ENCODE measurements at regions not wholly inside any gene's neighbourhood (a gene's known extent, or its start where the extent isn't known, plus 50 kb on each side); places are given as distances from the start of the nearest gene placed in this dataset.
"Not testable (repeated sequence)": the region's sequence is repeated elsewhere in the genome, so short reads cannot be mapped to it uniquely, and the experiment has no call there.

DNA sequence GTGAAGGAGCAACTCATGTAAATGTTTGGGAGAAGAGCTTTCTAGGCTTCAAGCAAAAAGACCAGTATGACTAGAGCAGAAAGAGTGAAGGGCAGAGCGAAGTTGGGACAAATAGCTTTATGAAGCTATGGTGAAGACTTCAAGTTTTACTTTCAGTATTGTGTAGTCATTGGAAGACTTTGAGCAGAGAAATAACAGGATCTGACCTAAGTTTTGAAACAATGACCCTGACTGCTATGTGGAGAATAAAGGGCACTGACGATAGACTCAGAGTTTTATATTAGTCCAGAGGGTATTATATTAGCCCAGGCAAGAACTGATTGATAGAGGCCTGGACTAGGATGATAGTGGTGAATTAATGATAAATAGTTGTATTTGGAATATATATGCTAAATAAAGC is 187.3 kb downstream of the KTN1 start:
- DNase-seq (ENCODE audit: low read depth, low spot score), result no peak

DNA sequence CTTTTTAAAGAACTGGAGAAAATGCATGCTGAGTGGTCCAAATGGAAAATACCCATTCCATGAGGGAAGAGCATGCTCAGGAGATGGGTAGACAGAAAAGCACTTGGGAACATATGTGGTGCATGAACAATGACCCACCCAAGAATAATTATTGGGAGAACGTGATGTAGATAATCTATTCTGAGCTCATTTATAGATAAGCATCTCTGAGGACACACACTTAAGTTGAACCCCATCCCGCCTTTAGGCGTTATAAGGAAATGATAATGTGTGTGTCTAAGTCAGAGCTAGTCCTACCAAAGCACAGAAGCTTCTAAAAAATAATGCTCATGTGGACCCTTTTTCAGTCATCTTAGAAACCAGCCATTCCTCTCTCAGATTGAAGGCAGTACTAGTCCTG is 189.9 kb downstream of the KTN1 start:
- DNase-seq (ENCODE audit: low read depth, low spot score), result no peak

DNA sequence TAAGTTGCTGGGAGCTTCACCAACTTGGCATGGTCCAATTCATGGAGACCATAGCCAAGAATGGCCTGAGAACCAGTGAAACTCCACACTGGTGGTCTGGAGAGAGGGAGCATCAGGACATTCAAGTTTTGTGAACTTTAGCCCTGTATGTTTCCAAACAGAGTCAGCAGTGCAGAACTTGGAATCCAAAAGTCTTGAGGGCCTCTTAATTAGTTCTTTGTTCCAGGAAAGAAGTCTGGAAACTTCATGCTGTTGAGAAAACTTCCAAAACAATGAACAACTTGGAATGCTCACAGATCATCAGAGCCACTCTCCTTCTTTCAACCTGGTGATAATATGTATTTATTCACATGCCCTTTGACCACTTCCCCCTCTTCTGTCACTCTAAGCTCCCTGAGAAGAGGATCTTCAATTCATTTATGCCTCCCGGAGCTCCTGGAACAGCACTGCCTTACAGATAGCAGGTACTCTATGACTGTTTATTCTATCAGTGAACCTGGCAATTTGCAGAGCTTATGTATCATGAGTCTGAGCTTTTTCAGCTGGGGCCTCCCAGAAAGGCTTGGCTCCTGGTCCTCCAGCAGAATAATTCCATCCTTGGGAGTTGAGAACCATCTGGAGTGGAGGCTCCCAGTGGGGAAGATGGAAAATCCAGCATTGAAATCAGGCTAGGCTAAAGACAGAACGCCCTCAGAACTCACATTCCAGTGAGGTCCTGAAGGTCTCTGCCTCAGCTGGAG is 191.4 kb downstream of the KTN1 start:
- DNase-seq (ENCODE audit: low read depth, low spot score), result no peak

DNA sequence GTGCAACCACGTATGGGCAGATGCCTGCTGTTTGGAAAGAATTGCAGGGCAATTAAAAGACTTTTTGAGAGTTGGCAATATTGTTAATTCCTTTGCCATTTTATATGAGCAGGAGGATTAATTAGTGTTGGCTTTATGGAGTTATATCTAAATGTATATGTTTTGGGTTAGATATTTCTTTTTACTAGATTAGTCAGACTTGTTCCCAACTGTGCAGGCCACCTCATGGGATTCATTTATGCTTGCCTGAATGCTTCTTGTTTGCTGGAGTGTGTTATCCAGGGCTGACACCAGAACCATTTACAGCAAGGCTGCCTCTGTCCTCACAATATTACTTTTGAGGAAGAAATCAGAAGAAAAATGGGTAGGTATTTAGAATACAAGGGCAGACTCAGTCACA is 192.5 kb downstream of the KTN1 start:
- no peak for DNase-seq (ENCODE audit: low read depth, low spot score)

DNA sequence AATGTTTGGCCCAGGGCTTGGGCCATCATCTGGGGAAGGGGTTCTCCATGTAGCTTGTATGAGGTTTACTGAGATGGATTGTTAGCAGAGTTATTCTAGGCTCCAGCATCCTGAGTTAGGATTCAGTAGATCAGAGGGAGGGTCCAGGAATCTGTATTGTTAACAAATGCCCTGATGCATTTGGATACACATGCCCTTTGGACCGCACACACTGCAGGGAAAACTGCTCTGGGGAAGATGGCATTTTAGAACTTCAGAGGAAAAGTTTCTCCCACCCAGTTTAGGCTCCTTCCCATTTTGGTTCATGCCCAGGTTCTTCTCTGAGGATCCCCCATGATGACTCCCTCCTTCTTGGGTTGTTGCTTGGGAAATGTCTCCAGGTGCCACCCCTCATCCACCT is 193.3 kb downstream of the KTN1 start:
- DNase-seq (ENCODE audit: low read depth, low spot score), result no peak

DNA sequence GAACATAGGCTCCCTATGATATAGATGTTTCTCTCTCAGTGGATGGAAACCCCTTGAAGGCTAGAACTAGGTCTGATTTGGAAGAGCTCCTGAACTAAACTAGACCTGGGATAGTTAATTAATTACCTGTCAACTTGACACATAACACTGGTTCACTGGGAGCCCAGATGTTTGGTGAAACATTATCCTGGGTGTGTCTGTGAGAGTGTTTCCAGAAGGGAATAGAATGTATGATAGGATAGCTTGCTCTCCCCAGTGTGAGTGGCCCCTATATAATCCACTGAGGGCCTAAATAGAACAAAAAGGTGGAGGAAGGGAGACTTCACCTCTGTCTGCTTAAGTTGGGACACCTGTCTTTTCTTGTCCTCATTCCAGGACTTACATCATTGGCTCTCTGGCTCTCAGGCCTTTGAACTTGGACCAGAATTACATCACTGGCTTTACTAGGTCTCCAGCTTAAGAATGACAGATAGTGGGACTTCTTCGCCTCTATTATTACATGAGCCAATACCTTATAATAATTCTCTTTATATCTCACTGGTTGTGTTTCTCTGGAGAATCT is 194.1 kb downstream of the KTN1 start:
- DNase-seq (ENCODE audit: low read depth, low spot score), result no peak

DNA sequence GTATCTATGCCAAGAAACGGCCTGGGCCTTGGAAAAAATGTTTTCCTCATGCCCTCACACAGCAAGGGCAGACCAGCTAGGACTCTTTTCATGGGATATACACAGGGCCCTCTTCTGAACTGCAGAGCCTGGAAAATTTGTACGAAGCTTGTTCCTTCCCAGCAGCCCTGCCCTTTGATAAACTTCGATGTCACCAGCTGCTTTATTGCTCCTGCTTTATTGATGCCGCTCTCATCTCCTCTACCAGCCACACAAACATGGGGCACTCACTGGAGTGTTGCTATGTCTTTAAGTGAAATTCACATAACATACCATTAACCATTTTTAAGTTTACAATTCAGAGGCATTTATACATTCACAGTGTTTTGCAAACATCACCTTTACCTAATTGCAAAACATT is 197.9 kb downstream of the KTN1 start:
- no peak for DNase-seq (ENCODE audit: low read depth, low spot score)

DNA sequence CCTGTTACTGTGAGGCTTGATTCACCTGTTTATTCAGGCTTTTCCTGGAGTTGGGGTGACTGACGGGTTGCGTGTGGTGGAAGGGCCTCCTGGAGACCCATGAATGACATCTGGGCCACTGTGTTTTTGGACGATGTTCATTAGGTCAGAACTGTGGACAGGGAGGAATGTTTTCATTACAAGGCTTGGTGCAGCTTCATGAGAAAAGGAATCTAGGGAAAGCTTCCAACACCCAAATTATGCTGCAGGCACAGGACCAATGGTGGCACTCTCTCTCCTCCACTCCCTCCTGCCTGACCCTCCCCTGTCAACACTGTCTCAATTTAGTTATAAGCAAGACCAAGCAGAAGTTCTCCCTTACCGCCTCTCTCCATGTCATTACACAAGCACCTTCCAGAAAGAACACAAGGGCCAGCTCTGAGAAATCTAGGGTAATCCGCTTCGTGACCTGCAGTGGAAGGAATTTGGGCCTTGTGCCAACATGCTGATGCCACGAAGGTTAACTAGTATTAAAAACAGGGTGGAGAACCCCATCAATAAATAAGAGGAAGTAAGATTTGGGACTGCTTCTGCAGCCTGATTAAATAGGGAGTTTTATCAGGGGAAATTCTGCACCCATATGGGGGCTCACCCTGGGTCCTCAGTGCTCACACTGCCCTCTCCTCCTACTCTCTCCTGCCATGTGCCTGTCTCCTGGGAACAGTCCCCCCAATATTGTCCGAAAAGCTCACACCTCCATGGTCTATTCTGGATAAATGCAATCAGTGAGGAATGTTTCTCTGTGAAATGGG is 200.3 kb downstream of the KTN1 start:
- DNase-seq (ENCODE audit: low read depth, low spot score), result no peak

DNA sequence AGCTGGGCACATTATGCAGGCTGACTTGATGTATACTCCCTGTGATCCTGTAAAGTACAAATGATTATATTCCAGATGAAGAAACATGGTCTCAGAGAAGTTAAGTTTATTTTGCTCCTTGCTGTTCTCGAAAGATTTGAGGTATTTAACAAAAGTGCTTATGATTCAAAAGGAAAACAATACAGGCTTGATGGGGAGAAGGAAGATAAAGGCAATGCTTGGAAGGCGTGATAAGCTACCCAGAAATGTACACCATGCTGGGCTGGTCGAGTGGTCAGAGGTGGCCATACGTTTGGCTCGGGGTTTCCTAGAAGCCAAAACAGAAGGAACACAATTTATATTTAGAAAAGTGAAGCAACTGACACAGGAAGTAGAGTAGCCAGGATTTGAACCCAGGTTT is 201.0 kb downstream of the KTN1 start:
- no peak for DNase-seq (ENCODE audit: low read depth, low spot score)

DNA sequence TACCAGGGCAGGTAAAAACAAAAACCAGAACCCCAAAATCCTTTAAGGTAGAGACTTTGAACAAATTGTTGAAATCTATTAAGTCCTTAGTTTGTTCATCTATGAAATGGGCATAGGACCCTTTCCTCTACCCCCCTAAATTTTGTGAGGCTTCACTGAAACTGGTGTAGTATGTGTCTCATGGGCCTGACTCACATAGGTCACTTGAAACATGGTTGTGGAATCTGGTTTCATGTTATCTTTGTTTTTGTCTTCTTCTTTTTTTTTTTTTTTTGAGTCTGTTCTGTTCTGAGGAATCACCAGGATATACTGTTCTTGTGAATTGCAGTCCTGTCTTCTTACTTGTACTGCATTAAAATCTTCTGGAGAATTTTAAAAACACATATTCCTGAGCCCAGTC is 202.2 kb downstream of the KTN1 start:
- DNase-seq (ENCODE audit: low read depth, low spot score), result no peak

DNA sequence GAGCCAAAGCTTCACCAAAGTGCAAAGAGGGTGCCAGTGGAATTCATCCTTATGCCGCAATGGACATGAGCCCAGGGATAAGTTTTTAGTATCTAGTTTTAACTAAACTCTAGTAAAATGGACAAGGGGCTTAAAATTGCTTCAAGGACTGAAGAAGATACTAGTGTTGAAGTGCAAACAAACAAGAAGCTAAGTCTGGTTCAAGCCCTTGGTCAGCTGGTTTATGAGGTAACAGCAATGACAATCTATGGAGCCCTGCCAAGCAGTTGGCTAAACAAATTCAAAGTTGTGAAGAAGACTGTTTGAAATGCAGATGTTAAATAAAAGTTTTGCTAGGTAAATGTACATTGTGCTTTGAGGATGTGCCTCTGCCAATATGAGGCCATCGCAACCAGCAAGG is 209.4 kb downstream of the KTN1 start:
- no peak for DNase-seq (ENCODE audit: low read depth, low spot score)

DNA sequence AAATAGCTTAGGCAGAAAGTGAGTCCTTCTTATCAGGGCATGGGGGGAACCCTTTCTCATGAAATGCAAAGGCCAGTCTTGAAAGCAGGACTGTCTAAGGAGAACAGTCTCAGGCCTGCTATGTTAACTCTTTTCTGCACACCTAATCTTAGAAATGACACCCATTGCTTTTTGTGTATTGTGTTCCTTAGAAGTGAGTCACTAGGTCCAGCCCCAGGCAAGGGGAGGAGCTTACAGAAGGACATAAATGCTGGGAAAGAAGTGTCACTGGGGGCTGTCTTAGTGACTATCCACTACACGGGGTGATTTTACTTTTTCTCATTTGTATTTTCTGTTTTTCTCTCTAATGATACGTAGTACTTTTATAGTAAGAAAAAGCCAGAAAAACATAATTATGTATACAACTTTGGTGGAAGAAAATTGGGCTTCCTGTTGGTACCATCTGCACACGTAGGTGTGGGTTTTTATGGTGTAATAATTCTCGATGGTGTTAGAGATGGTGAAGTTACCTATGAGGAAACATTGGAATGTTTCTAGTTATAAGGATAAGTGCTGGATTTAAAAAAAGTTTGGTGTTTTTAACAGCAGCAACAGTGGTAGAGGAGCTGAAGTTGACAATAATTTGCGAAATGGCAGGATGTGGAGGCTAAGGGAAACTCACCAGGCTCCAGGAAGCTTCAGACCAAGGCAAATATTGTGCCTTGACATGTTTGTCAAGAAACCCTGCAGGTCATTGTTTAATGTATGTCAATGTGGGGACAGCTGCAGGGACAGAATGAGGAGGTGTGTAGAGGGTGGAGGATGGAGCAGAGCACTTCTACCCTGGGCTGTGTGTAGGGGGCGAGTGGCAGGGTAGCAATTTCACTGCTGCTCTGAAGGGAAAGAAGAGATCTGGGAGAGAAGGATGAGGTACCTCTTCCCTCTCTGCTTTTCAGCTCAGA is 214.9 kb downstream of the KTN1 start:
- no peak for DNase-seq (ENCODE audit: low read depth, low spot score)

DNA sequence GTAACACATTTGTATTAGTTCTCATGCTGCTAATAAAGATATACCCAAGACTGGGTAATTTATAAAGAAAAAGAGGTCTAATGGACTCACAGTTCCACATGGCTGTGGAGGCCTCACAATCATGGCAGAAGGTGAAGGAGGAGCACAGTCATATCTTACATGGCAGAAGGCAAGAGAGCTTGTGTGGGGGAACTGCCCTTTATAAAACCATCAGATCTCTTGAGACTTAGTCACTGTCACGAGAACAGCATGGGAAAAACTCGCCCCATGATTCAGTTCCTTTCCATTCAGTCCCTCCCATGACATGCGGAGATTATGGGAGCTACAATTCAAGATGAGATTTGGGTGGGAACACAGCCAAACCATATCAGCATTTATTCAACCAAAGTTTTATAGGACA is 216.5 kb downstream of the KTN1 start:
- DNase-seq (ENCODE audit: low read depth, low spot score), result not testable (repeated sequence)

DNA sequence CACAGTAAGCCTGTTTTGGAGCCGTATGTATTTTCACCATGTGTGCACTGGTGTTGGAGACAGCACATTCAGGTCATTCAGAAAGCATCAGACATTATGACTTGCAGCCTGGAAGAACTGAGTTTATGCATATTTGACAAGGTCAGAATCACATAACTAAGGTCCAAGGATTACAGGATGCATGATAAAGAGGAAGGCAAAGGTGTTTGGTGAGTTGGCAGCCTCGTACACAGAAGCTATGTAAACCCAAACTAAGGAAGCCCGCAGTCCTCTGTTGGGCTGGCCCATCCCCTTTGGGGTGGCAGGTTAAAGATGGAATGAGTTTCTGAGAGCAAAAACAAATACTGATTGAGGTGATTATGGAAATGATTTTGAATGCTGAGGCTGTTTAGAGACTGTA is 218.4 kb downstream of the KTN1 start:
- DNase-seq (ENCODE audit: low read depth, low spot score), result no peak

DNA sequence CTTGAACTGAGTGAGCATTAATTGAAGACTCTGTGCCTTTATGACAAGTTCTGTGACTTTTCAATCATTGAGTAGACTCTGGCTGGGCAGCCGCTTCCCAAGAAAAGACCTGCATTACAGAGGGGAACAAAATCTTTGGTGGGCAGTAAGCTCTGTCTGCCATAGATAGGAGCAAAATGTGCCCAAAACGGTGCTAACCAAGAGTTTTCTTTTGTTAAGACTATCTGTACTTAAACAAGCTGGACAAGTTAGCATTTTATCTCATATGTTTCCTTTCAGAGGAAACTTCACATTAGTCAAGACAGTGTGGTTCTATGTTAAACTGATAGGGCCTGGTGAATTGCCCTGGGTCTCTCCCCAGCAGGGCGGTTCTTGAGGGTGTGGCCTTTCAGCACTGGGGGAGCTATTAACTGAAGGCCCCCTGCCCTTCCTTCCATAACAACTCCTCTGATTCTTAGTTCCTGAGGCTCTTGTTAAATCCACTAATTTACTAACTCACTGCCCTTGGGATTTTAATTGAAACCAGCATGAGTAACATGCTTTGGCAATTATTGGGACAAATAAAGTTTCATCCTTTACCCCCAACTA is 219.6 kb downstream of the KTN1 start:
- no peak for DNase-seq (ENCODE audit: low read depth, low spot score)

DNA sequence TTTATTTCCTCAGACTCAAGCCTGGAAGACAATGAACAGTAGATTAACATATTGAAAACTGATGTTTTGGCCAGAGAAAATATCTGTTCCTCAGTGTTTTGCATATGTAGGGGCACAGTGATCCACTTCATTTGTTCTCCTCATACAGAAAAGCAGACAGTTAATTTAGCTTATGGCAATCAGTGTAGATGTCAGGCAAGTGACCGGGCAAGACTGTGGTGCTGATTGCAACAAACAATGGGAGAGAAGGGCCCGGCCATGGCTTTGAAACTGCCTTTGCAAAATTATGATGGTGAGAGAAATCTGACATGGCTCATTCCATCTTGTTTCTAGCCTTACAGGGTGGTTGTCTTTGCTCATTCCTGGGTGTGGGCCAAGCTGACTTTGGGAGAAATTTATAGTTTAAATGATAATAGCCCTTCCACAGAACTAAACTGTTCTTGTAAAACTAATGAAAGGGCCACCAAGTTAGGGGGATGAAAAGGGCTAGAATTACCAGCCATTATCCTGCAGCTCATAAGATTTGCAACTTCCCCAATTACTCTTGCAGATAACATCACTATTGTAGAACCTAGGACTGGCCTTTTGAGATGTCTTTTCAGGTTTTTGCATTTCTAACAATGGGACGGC is 220.3 kb downstream of the KTN1 start:
- DNase-seq (ENCODE audit: low read depth, low spot score), result no peak

DNA sequence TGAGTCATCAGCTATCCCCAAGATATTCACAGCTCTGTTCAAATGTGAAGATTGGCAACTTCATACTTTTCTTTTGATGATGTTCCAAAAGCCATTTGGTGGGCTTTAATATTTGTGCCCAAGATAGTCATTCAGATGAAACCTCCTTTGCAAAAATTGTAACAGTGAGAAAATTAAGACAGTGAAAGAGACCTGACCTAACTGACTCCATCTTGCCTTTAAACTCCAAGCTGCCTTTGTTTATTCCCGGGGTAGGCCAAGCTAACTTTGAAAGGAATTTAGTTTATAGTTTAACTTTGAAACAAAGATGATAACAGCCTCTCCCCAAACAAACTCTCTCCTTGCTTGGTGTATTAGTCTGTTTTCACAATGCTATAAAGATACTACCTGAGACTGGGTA is 221.1 kb downstream of the KTN1 start:
- DNase-seq (ENCODE audit: low read depth, low spot score), result no peak

DNA sequence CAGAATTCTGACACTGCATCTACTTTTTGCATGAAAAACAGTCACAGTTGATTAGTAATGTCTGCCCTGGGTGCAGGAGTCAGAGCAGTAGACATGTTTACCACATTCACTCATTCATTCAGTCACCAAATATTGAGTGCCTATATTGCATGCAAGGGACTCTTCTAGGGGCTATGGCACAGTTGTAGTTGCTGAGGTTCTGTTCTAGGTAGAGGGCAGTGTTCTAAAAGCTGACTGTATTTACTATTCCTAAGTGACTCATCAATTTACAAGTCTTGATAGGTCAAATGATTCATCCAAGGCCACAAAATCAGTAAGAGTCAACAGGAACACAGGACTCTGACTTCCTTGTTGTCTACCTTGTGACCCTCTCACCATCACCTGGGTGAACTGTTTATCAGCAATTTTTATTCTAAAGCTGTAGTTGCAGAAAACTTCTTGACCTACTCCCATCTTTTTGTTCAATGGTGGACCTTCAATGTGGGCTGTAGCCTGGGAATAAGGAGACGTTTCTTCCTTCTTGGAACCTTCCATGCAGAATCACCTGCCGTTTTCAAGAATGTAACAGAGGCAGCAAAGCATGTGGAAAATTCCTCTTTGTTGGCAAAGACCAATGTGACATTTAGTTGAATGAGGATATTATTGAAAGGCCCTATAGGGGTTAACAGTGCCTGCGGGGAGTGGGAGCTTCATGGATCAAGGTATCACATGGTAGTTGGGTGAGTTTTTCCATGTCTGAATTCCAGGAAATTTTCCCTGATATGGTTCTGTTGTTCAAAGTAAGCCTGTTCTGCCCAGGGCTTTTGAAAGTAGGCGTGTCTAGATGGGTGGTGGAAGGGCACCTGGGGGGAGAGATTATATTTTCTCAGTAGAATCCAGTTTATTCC is 223.2 kb downstream of the KTN1 start:
- DNase-seq (ENCODE audit: low read depth, low spot score), result no peak

DNA sequence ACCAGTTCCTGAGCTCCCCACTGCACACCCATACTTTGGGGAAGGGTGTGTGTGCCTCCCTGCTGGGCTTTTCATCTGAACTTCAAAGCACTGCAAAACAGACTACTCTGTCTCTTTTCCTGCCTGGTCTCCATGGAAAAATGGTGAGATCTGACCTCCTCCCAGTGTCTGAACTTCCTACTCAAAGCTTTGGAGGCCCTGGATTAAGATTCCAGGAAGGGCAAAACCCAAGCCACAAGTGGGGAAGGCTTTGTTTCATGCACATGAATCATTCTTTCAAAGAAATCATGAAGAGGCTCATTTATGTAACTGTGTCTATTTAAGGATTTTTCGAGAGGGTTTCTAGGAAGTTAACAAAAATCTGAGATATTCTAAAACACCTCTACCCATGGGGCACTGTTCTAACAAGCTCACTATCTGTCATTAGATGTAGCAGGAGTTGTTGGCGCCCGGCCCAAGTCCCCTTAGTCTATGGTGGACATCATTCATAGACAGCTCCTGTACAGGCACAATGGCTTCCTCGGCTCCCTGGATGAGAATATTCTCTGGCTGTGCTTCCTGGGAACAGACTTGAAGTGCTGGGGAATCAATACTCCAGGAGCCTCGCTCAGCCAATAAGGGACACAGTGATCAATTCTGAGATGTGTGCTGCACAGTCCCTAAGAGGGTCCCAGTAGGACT is 224.0 kb downstream of the KTN1 start:
- no peak for DNase-seq (ENCODE audit: low read depth, low spot score)
